ENCODE measurements at regions not wholly inside any gene's neighbourhood (a gene's known extent, or its start where the extent isn't known, plus 50 kb on each side); places are given as distances from the start of the nearest gene placed in this dataset.

GRCh38 chr3:106338582-106339214, 469.9 kb upstream of the CBLB start:
- no peaks in the 10 kb centered on the region for H3K9me3 ChIP-seq
- TF ChIP-seq POLR2A (IDR thresholded peaks at IDR 0.05) = no peak
- no peak for TF ChIP-seq CTCF (IDR thresholded peaks at IDR 0.05)
- DNase-seq = no peak
- no peaks in the 10 kb centered on the region for H3K27me3 ChIP-seq
- no peaks in the 10 kb centered on the region for H3K4me1 ChIP-seq
- H3K36me3 ChIP-seq = no peaks in the 10 kb centered on the region
- H3K4me3 ChIP-seq = no peak overlapping the region
- no peak overlapping the region for H3K27ac ChIP-seq

- H3K9me3 ChIP-seq = no peaks in the 10 kb centered on the region
- TF ChIP-seq POLR2A (IDR thresholded peaks at IDR 0.05) (no peak), CTCF (IDR thresholded peaks at IDR 0.05) (no peak)
- no peaks in the 10 kb centered on the region for H3K4me1 ChIP-seq
- no peak overlapping the region for H3K27ac ChIP-seq
- H3K4me3 ChIP-seq = no peak overlapping the region
- H3K36me3 ChIP-seq = no peaks in the 10 kb centered on the region
- no peaks in the 10 kb centered on the region for H3K27me3 ChIP-seq
- DNase-seq = no peak
These were observed 470.7 kb upstream of the CBLB start for GRCh38 chr3:106339551-106339950.

- no peaks in the 10 kb centered on the region for H3K27me3 ChIP-seq
- TF ChIP-seq POLR2A (IDR thresholded peaks at IDR 0.05) (no peak), CTCF (IDR thresholded peaks at IDR 0.05) (no peak)
- H3K4me1 ChIP-seq = no peaks in the 10 kb centered on the region
- DNase-seq = no peak
- no peak overlapping the region for H3K27ac ChIP-seq
- H3K4me3 ChIP-seq = no peak overlapping the region
- H3K36me3 ChIP-seq = no peaks in the 10 kb centered on the region
- H3K9me3 ChIP-seq = no peaks in the 10 kb centered on the region
These were observed 472.3 kb upstream of the CBLB start for GRCh38 chr3:106341087-106341486.

- DNase-seq = no peak
- no peak for TF ChIP-seq POLR2A (IDR thresholded peaks at IDR 0.05)
- TF ChIP-seq CTCF (IDR thresholded peaks at IDR 0.05) = no peak
- H3K9me3 ChIP-seq = no peaks in the 10 kb centered on the region
These were observed 472.9 kb upstream of the CBLB start for GRCh38 chr3:106341586-106342162.

GRCh38 chr3:106342386-106342785, 473.6 kb upstream of the CBLB start:
- TF ChIP-seq POLR2A (IDR thresholded peaks at IDR 0.05) (no peak), CTCF (IDR thresholded peaks at IDR 0.05) (no peak)
- H3K4me3 ChIP-seq = no peak overlapping the region
- no peaks in the 10 kb centered on the region for H3K4me1 ChIP-seq
- no peak overlapping the region for H3K27ac ChIP-seq
- H3K27me3 ChIP-seq = no peaks in the 10 kb centered on the region
- H3K36me3 ChIP-seq = no peaks in the 10 kb centered on the region
- no peak for DNase-seq
- H3K9me3 ChIP-seq = no peaks in the 10 kb centered on the region

More at GRCh38 chr3:106341586-106342162, 472.9 kb upstream of the CBLB start:
- H3K36me3 ChIP-seq = no peaks in the 10 kb centered on the region
- no peak overlapping the region for H3K27ac ChIP-seq
- H3K4me3 ChIP-seq = no peak overlapping the region
- no peaks in the 10 kb centered on the region for H3K27me3 ChIP-seq
- H3K4me1 ChIP-seq = no peaks in the 10 kb centered on the region

Data from Peyer's patch (tissue), 4 donors.